ENCODE measurements at regions not wholly inside any gene's neighbourhood (a gene's known extent, or its start where the extent isn't known, plus 50 kb on each side); places are given as distances from the start of the nearest gene placed in this dataset.

DNA sequence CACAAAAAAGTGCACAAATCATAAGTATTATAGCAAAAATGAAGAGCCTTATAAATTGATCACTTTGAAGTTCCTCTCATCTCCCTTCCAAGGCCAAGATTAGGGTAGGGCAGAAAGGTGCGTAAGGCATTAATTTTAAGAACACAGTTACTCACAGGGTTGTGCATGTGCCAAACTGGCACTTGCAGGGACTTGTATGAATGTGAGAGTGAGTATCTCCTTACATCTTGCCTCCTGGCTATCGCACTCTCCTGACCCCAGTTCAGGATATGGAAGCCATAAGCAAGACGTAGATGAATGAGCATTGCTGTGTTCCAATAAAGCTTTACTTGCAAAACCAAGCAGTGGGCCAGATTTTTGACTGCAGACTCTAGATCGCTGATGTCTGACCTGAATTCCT, 510.1 kb upstream of the AADAT start:
- Mint-ChIP-seq H3K36me3 (ENCODE audit: low read depth) (no peaks in the 10 kb centered on the region), H3K27ac (no peak overlapping the region), H3K4me1 (no peaks in the 10 kb centered on the region), H3K9me3 (peaks cover 3% of the 10 kb centered on the region; the same call in 1 of the 3 replicates), H3K4me3 (no peak overlapping the region), H3K27me3 (ENCODE audit: insufficient read depth, low read depth, poor library complexity) (no peaks in the 10 kb centered on the region)
- Histone ChIP-seq H3F3A (replicated peaks; ENCODE audit: low read depth) (no peaks in the 10 kb centered on the region), H3K36me3 (ENCODE audit: insufficient read depth) (no peaks in the 10 kb centered on the region), H3K79me2 (replicated peaks; ENCODE audit: insufficient read depth) (no peaks in the 10 kb centered on the region), H3K4me2 (no peak overlapping the region), H3K27me3 (ENCODE audit: insufficient read depth) (no peaks in the 10 kb centered on the region), H3K4me3 (no peak overlapping the region), H3K9me2 (ENCODE audit: insufficient read depth) (no peaks in the 10 kb centered on the region), H3K27ac (ENCODE audit: low read depth) (no peak overlapping the region), H3K4me1 (ENCODE audit: insufficient read depth) (no peaks in the 10 kb centered on the region), H4K20me1 (replicated peaks; ENCODE audit: insufficient read depth) (no peaks in the 10 kb centered on the region), H2AFZ (no peak overlapping the region)
- no peak for DNase-seq (ENCODE audit: low spot score)
- TF ChIP-seq EZH2phosphoT487 (IDR thresholded peaks at IDR 0.05; ENCODE audit: unreplicated experiment) (no peak), ZNF331 (CRISPR knock-in tag; IDR thresholded peaks at IDR 0.05; ENCODE audit: low read depth) (no peak), EZH2 (IDR thresholded peaks at IDR 0.05; ENCODE audit: low read depth, unreplicated experiment) (no peak), JUNB (IDR thresholded peaks at IDR 0.05; ENCODE audit: unreplicated experiment) (no peak), POLR2AphosphoS5 (IDR thresholded peaks at IDR 0.05; ENCODE audit: low read depth) (no peak), NANOG (IDR thresholded peaks at IDR 0.05; ENCODE audit: borderline replicate concordance) (no peak), CREB1 (CRISPR knock-in tag; IDR thresholded peaks at IDR 0.05; ENCODE audit: low read depth) (no peak), ZNF114 (CRISPR knock-in tag; IDR thresholded peaks at IDR 0.05) (no peak), STAT1 (IDR thresholded peaks at IDR 0.05; ENCODE audit: unreplicated experiment) (no peak)
- TF ChIP-seq, protein P1, sequence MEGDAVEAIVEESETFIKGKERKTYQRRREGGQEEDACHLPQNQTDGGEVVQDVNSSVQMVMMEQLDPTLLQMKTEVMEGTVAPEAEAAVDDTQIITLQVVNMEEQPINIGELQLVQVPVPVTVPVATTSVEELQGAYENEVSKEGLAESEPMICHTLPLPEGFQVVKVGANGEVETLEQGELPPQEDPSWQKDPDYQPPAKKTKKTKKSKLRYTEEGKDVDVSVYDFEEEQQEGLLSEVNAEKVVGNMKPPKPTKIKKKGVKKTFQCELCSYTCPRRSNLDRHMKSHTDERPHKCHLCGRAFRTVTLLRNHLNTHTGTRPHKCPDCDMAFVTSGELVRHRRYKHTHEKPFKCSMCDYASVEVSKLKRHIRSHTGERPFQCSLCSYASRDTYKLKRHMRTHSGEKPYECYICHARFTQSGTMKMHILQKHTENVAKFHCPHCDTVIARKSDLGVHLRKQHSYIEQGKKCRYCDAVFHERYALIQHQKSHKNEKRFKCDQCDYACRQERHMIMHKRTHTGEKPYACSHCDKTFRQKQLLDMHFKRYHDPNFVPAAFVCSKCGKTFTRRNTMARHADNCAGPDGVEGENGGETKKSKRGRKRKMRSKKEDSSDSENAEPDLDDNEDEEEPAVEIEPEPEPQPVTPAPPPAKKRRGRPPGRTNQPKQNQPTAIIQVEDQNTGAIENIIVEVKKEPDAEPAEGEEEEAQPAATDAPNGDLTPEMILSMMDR (conservative IDR thresholded peaks at IDR 0.05; ENCODE audit: low read depth in 2 of 2) = no peak
- TF ChIP-seq, protein P2, sequence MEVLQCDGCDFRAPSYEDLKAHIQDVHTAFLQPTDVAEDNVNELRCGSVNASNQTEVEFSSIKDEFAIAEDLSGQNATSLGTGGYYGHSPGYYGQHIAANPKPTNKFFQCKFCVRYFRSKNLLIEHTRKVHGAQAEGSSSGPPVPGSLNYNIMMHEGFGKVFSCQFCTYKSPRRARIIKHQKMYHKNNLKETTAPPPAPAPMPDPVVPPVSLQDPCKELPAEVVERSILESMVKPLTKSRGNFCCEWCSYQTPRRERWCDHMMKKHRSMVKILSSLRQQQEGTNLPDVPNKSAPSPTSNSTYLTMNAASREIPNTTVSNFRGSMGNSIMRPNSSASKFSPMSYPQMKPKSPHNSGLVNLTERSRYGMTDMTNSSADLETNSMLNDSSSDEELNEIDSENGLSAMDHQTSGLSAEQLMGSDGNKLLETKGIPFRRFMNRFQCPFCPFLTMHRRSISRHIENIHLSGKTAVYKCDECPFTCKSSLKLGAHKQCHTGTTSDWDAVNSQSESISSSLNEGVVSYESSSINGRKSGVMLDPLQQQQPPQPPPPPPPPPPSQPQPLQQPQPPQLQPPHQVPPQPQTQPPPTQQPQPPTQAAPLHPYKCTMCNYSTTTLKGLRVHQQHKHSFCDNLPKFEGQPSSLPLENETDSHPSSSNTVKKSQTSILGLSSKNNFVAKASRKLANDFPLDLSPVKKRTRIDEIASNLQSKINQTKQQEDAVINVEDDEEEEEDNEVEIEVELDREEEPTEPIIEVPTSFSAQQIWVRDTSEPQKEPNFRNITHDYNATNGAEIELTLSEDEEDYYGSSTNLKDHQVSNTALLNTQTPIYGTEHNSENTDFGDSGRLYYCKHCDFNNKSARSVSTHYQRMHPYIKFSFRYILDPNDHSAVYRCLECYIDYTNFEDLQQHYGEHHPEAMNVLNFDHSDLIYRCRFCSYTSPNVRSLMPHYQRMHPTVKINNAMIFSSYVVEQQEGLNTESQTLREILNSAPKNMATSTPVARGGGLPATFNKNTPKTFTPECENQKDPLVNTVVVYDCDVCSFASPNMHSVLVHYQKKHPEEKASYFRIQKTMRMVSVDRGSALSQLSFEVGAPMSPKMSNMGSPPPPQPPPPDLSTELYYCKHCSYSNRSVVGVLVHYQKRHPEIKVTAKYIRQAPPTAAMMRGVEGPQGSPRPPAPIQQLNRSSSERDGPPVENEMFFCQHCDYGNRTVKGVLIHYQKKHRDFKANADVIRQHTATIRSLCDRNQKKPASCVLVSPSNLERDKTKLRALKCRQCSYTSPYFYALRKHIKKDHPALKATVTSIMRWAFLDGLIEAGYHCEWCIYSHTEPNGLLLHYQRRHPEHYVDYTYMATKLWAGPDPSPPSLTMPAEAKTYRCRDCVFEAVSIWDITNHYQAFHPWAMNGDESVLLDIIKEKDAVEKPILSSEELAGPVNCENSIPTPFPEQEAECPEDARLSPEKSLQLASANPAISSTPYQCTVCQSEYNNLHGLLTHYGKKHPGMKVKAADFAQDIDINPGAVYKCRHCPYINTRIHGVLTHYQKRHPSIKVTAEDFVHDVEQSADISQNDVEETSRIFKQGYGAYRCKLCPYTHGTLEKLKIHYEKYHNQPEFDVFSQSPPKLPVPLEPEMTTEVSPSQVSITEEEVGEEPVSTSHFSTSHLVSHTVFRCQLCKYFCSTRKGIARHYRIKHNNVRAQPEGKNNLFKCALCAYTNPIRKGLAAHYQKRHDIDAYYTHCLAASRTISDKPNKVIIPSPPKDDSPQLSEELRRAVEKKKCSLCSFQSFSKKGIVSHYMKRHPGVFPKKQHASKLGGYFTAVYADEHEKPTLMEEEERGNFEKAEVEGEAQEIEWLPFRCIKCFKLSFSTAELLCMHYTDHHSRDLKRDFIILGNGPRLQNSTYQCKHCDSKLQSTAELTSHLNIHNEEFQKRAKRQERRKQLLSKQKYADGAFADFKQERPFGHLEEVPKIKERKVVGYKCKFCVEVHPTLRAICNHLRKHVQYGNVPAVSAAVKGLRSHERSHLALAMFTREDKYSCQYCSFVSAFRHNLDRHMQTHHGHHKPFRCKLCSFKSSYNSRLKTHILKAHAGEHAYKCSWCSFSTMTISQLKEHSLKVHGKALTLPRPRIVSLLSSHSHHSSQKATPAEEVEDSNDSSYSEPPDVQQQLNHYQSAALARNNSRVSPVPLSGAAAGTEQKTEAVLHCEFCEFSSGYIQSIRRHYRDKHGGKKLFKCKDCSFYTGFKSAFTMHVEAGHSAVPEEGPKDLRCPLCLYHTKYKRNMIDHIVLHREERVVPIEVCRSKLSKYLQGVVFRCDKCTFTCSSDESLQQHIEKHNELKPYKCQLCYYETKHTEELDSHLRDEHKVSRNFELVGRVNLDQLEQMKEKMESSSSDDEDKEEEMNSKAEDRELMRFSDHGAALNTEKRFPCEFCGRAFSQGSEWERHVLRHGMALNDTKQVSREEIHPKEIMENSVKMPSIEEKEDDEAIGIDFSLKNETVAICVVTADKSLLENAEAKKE (CRISPR knock-in tag; IDR thresholded peaks at IDR 0.05) = no peak
- TF ChIP-seq, protein P3, sequence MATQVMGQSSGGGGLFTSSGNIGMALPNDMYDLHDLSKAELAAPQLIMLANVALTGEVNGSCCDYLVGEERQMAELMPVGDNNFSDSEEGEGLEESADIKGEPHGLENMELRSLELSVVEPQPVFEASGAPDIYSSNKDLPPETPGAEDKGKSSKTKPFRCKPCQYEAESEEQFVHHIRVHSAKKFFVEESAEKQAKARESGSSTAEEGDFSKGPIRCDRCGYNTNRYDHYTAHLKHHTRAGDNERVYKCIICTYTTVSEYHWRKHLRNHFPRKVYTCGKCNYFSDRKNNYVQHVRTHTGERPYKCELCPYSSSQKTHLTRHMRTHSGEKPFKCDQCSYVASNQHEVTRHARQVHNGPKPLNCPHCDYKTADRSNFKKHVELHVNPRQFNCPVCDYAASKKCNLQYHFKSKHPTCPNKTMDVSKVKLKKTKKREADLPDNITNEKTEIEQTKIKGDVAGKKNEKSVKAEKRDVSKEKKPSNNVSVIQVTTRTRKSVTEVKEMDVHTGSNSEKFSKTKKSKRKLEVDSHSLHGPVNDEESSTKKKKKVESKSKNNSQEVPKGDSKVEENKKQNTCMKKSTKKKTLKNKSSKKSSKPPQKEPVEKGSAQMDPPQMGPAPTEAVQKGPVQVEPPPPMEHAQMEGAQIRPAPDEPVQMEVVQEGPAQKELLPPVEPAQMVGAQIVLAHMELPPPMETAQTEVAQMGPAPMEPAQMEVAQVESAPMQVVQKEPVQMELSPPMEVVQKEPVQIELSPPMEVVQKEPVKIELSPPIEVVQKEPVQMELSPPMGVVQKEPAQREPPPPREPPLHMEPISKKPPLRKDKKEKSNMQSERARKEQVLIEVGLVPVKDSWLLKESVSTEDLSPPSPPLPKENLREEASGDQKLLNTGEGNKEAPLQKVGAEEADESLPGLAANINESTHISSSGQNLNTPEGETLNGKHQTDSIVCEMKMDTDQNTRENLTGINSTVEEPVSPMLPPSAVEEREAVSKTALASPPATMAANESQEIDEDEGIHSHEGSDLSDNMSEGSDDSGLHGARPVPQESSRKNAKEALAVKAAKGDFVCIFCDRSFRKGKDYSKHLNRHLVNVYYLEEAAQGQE (IDR thresholded peaks at IDR 0.05; ENCODE audit: unreplicated experiment) = no peak
- TF ChIP-seq, protein P4, sequence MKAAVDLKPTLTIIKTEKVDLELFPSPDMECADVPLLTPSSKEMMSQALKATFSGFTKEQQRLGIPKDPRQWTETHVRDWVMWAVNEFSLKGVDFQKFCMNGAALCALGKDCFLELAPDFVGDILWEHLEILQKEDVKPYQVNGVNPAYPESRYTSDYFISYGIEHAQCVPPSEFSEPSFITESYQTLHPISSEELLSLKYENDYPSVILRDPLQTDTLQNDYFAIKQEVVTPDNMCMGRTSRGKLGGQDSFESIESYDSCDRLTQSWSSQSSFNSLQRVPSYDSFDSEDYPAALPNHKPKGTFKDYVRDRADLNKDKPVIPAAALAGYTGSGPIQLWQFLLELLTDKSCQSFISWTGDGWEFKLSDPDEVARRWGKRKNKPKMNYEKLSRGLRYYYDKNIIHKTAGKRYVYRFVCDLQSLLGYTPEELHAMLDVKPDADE (IDR thresholded peaks at IDR 0.05) = no peak
- ATAC-seq = no peak

Data from GM23338 (cell line).